ENCODE measurements at regions not wholly inside any gene's neighbourhood (a gene's known extent, or its start where the extent isn't known, plus 50 kb on each side); places are given as distances from the start of the nearest gene placed in this dataset.
"Not testable (repeated sequence)": the region's sequence is repeated elsewhere in the genome, so short reads cannot be mapped to it uniquely, and the experiment has no call there.

DNA sequence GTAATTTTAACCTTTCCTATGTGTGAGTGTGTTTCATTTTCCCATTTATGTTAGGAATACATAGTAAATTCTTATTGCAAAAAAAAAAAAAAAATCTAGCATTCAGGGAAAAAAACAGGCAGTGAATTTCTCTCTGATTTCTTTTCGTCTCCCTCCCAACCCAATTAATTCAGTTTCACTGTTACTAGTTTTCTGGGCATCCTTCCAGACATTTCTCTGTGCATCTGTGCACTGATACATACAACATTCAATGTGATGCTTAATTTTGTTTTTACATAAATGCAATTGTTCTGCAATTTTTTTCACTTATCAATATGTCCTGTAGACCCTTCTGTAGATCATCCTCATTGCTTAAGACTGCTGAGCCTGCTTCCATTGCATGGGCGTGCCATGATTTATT is 694.3 kb upstream of the TBX3 start:
- no peak for DNase-seq
- TF ChIP-seq GATA1 (IDR thresholded peaks at IDR 0.05; ENCODE audit: low read depth, low read length) (no peak), POLR2A (IDR thresholded peaks at IDR 0.05; ENCODE audit: low read length) (no peak)

DNA sequence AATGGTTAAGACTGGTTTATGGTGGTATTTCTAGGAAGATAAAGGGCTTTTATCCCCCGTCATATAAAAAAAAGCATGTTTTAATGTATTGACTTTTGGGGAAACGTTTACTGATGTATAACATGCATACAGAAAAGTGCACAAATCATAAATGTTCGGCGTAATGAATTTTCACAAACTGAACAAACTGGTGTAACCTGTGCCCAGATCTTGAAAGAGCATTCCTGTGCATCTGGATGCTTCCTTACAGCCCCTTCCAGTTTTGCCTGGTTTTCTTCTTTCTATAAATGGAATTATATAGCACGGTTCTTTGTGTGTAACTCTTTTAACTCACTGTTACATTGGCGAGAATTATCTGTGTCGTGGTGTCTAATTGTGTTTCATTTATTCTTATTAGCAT is 693.8 kb upstream of the TBX3 start:
- no peak for DNase-seq
- TF ChIP-seq POLR2A (IDR thresholded peaks at IDR 0.05; ENCODE audit: low read length) (no peak), GATA1 (IDR thresholded peaks at IDR 0.05; ENCODE audit: low read depth, low read length) (no peak)

DNA sequence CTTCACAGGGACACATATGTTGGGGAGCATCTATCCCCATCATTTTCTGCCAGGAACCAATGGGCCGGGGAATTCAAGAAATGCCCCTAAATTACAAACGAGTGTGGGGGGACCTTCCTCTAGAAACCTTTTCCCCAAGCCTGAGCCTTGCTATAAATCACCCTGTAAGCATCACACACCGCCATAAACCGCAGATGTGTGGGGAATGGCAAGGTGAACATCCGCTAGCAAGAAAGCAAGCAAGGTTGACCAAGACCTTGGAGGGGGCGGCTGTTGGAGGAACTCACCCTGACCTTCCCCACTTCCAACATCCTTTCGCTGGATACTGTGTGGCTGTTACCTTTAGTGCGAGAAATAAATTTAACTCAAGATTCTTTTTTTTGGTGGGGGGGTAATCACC is 693.3 kb upstream of the TBX3 start:
- no peak for DNase-seq
- TF ChIP-seq POLR2A (IDR thresholded peaks at IDR 0.05; ENCODE audit: low read length) (no peak), GATA1 (IDR thresholded peaks at IDR 0.05; ENCODE audit: low read depth, low read length) (no peak)

DNA sequence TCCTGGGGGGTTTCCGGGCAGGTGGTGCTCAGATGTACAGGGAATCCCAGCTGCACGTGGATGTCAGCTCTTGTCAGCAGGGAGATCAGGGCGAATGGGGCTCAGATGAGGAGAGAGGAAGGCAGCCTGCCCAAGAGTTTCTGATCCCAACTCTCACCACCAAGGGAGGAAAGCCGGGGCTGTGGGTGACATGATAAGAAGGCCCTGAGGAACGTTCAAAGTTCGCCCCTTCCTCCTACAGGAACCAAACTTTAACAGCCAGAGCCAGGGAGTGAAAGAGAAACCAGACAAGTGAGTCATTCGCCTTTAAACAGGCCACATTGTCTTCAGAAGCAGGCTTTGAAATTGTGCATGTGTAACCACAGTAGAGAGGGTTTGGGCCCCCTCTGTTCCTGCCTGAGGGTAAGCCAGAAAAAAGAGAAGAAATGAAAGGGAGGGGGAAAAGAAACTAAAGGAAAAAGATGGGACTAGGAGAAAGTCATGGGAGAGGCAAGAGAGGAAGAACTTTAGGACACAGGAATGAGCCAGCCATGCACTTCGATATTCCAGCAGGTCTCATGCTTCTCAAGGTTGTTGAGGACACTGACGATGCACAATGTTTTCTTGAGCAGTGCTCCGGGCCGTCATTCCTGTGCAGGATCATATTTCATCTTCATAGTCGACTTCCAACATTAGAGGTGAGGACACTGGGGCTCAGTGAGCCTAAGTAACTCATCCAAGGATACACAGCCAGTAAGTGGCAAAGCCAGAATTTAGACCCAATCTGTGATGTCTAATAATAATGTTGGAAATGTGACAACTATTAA is 691.4 kb upstream of the TBX3 start:
- no peak for TF ChIP-seq GATA1 (IDR thresholded peaks at IDR 0.05; ENCODE audit: low read depth, low read length)
- no peak for DNase-seq

DNA sequence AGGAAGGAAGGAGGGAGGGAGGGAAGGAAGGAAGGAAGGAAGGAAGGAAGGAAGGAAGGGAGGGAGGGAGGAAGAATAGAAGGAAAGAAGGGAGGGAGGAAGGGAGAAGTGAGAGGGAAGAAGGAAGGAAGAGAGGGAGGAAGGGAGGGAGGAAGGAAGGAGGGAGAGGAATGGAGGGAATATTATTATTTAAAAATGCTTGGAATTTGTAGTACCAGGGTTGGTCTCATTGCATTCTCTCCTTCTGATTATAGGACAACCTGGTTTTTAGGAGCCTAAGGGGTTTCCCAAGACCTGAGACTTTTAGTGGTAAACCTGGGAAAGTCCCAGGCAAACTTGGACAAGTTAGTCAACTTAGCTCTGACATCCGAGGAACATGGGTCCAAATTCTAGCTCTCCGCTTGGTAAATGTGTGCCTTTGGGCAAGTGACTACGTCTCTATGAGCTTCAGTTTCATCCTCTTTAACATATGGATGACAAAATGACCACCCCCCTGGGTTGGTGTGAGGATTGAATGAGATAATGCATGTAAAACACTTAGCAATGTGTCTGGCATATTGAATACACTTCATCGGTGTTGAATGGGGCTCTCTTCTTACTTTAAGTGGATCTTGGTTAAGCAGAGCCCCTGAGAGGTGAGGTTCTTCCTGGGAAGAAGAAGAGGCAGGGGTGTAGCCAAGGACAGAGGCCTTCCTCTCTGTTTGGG is 690.7 kb upstream of the TBX3 start:
- TF ChIP-seq GATA1 (IDR thresholded peaks at IDR 0.05; ENCODE audit: low read depth, low read length) = no peak
- no peak for TF ChIP-seq POLR2A (IDR thresholded peaks at IDR 0.05; ENCODE audit: low read length)
- no peak for DNase-seq

DNA sequence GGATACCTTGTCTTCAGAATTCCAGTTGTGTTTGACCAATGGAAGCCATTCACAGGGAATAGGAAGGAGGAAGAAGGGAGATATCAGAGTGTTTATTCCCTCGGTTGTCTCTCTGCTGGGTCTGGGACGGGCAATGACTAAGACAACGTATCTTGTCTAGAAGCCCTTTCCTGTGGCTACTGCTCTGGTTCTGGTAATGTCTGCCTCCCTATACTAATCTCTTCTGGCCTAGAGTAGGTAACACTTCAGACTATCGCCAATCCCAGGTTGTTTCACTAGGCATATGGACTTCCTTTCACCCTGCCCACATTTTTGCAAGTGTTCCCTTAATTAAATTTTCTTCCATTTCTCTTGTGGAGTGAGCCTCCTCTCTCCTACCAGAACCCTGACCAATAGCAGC is 687.7 kb upstream of the TBX3 start:
- no peak for DNase-seq
- TF ChIP-seq POLR2A (IDR thresholded peaks at IDR 0.05; ENCODE audit: low read length) (no peak), GATA1 (IDR thresholded peaks at IDR 0.05; ENCODE audit: low read depth, low read length) (no peak)

DNA sequence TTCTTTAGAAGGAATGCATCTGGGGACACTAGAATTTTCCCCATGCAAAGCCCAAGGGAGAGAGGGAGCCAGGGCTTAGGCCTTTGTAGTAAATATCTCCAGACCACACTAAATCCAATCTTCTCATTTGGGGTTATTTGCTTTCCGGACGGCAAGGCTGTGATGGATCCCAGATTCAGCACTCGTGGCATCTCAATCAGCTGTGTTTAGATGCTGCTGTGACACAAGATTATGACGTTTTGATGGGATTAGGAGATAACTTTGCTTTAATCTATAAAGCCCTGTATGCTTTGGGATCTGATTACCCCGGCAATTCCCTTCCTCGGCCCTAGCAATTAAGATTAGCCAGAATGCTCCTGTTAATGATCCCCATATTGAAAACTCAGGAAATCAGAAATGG is 686.7 kb upstream of the TBX3 start:
- TF ChIP-seq GATA1 (IDR thresholded peaks at IDR 0.05; ENCODE audit: low read depth, low read length) (no peak), POLR2A (IDR thresholded peaks at IDR 0.05; ENCODE audit: low read length) (no peak)
- no peak for DNase-seq

DNA sequence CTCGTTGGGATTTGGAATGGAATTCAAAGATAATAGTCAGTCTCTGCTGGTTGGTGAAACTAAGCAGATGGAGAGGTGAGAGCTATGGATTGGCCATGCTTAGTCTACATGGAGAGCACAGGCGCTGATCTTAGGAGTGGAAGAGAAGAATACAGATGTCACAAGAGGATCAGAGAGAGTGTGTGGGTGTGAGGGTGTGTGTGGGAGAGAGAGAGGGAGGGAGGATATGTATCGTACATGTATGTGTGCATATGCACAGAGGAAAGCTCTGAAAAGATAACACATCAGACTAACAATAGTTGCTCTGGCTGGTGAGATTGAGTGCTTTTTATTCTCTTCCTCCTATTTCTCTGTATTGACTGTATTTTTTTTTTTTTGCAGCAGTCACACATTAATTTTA is 686.2 kb upstream of the TBX3 start:
- DNase-seq = no peak
- no peak for TF ChIP-seq GATA1 (IDR thresholded peaks at IDR 0.05; ENCODE audit: low read depth, low read length)
- TF ChIP-seq POLR2A (IDR thresholded peaks at IDR 0.05; ENCODE audit: low read length) = no peak

DNA sequence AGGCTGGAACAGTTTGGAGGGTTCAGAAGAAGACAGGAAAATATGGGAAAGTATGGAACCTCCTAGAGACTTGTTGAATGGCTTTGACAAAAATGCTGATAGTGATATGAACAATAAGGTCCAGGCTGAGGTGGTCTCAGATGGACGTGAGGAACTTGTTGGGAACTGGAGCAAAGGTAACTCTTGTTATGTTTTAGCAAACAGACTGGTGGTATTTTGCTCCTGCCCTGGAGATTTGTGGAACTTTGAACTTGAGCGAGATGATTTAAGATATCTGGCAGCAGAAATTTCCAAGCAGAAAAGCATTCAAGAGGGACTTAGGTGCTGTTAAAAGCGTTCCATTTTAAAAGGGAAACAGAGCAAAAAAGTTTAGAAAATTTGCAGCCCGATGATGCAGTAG is 682.3 kb upstream of the TBX3 start:
- DNase-seq = not testable (repeated sequence)

DNA sequence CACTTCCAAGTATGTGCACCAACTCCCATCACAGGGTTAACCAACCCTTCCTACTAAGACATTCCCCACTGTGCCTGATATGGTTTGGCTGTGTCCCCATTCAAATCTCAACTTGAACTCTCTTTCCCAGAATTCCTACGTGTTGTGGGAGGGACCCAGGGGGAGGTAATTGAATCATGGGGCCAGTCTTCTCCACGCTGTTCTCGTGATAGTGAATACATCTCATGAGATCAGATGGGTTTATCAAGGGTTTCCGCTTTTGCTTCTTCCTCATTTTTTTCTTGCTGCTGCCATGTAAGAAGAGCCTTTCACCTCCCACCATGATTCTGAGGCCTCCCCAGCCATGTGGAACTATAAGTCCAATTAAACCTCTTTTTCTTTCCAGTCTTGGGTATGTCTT is 681.8 kb upstream of the TBX3 start:
- not testable (repeated sequence) for DNase-seq

DNA sequence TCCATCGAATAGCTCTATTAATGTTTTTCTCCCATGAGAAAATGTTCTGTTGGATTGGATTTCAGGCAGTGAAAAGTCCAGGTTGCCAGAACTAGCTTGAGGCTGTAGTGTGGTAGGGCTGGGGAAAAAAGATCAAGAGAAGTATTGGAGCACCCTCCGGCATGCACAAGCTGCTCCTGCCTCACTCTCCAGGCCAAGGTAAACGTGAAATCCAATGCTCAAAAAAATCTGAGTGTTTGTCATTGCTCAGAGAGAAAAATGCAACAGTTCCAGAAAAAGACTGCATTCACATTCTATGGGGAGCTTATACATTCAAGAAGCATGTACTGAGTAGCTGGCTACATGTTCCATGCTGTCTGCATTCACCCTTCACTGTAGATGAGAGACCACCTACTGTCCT is 680.9 kb upstream of the TBX3 start:
- no peak for DNase-seq
- TF ChIP-seq POLR2A (IDR thresholded peaks at IDR 0.05; ENCODE audit: low read length) (no peak), GATA1 (IDR thresholded peaks at IDR 0.05; ENCODE audit: low read depth, low read length) (no peak)

DNA sequence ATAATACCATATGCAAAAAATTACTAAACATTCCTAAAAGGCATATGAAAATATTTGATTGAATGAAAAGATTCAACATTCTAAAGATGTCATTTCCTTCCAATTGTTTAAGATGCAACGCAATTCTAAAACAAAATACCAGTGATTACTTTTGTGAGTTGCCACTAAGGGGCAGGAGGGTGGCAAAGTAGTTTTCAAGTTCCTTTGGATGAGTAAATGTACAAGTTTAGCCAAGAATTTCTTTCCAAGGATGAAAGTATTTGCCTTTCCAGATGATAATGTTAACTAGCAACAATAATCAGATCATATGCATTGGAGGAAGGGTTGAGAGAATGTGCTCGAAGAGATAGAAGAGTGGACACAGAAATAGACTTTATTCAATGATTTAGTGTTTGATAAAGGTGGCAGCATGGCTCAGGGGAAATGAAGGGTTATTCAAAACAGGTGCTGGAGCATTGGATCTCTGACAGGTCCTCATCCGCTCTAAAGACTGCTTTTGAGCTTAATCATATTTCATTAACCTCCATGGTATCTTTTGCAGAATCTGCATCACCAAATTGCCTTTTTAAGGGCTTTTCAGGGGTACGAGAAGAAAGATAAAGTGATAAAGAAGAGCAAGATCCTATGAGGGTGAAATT is 678.5 kb upstream of the TBX3 start:
- no peak for TF ChIP-seq POLR2A (IDR thresholded peaks at IDR 0.05; ENCODE audit: low read length)
- TF ChIP-seq GATA1 (IDR thresholded peaks at IDR 0.05; ENCODE audit: low read depth, low read length) = no peak
- no peak for DNase-seq

DNA sequence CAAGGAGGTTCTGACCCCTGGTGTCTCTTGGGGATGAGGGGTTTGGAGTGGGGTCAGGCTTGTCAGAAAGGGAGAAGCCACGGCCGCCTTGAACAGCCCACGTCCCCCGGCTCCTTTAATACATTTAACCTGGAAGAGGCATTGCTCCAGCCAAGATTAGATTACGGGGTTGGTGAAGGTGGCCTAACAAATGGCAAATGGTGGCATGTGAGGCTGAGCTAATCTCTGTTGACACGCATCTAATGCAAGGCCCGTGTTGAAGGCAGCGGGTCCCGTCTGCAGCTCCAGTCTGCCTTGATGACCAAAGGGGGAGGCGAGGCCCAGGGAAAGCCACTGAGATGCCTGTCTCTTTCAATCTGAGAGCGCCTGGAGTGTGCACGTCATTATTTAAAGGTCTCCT is 673.7 kb upstream of the TBX3 start:
- no peak for DNase-seq
- TF ChIP-seq POLR2A (IDR thresholded peaks at IDR 0.05; ENCODE audit: low read length) = no peak
- no peak for TF ChIP-seq GATA1 (IDR thresholded peaks at IDR 0.05; ENCODE audit: low read depth, low read length)

DNA sequence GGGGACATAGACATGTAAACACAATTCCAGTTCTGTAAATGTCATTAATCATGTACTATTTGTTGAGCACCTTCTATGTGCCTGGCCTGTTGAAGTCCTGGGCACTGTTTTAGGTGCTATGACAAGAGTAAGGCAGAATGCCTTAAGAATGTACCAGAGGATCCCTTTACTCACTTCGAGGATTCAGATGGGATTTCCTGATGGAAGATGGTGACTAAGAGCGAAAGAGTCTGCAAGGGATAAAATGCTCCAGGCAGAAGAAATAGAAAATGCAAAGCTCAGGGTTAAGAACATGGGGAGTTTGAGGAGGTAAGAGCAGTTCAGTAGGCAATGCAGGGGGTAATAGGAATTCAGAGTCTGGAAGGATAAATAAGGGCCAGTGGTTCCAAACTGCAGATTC is 671.3 kb upstream of the TBX3 start:
- no peak for DNase-seq
- no peak for TF ChIP-seq POLR2A (IDR thresholded peaks at IDR 0.05; ENCODE audit: low read length)
- no peak for TF ChIP-seq GATA1 (IDR thresholded peaks at IDR 0.05; ENCODE audit: low read depth, low read length)

Measured in erythroblast (primary cell).